Skeletal muscle satellite cell (primary cell): ENCODE measurements at regions not wholly inside any gene's neighbourhood (a gene's known extent, or its start where the extent isn't known, plus 50 kb on each side); places are given as distances from the start of the nearest gene placed in this dataset.
A peak's percentile ranks its signal among the peaks of the same experiment; 100 is the strongest.

Experiments used
- H3K27me3 ChIP-seq: 2 replicates; pipeline ENCODE4 v1.7.0; 2013; ENCODE audit warnings: low read length; ENCODE audit not compliant: control insufficient read depth, insufficient read depth
- H3K36me3 ChIP-seq: 2 replicates; pipeline ENCODE4 v1.7.0; 2013; ENCODE audit warnings: mild to moderate bottlenecking, control low read depth, low read length; ENCODE audit not compliant: insufficient read depth
- H3K4me1 ChIP-seq: 2 replicates; pipeline ENCODE4 v1.7.0; 2013; ENCODE audit warnings: low read length; ENCODE audit not compliant: control insufficient read depth, insufficient read depth
- H3K4me2 ChIP-seq: 2 replicates; pipeline ENCODE4 v1.7.0; 2013; ENCODE audit warnings: mild to moderate bottlenecking, low read length
- H3K4me3 ChIP-seq: 2 replicates; pipeline ENCODE4 v1.7.0; 2013; ENCODE audit warnings: low read length
- H3K9ac ChIP-seq: 2 replicates; pipeline ENCODE4 v1.7.0; 2013; ENCODE audit warnings: mild to moderate bottlenecking, low read depth, low read length, moderate library complexity
- H3K9me3 ChIP-seq: replicated peaks from 2 replicates; pipeline ENCODE4 v1.7.0; 2013; ENCODE audit warnings: mild to moderate bottlenecking, control low read depth, low read length

DNA sequence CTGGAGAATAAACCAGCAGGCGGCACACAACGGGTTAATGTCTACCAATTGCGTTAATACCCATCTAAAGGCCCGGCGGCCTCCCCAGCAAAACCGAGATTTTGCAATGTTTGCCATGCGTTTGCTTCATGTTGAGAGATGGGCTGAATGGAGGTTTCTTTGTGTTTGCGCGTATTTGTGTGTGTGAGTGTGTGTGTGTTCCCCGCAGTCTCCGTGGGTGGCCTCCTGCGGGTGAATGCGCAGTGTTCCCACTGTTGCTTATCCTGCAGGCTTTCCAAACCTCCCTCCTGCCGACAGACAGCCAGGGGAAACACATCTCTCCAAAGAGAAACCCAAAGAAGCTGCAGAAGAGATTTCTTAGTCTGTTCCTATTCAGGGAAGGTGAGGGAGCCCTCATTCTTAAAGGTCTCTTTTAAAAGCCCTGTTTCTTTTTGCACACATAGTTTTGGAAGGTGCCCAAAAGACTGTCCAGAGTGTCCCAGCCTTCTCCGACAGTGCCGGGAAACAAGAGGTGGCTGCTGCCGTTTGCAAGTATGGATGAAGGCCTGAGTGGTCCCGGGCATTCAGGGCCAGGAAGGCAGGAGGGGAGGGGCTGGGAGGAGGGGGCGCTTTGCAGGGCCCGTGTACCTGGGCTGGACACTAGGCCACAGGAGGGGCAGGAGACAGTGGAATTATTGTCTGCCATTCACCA lies 103.8 kb upstream of the ERCC6L2 start:
- Histone ChIP-seq H3K4me3 (no peak overlapping the region), H3K4me1 (peaks cover 17% of the 10 kb centered on the region), H3K9ac (no peak overlapping the region), H3K4me2 (peak overlapping the region; percentile 68), H3K36me3 (no peaks in the 10 kb centered on the region), H3K27me3 (peaks cover 23% of the 10 kb centered on the region), H3K9me3 (no peaks in the 10 kb centered on the region)

DNA sequence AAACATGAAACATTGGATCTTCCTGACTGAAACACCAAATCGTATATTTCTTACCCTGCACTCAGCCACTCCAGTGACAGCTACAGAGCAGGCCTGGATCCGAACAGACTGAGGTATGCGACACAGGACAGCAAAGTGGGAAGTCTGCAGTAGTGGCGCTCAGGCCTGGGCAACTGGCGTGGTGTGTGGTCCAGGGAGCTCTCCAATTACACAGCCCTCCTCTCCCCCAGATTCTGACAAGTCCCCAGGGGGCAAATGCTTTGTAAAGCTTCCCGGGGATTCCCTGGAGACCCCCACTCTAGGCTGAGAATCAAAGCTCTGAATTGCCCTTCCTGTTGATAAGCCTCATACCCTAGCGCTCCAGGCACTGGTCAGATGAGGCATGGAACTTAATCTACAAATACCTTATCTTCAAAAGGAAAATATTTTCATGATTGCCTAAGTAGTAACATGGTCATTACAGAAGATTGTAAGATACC lies 104.8 kb upstream of the ERCC6L2 start:
- Histone ChIP-seq H3K9ac (no peak overlapping the region), H3K4me2 (no peak overlapping the region), H3K4me1 (peaks cover 17% of the 10 kb centered on the region), H3K4me3 (no peak overlapping the region), H3K36me3 (no peaks in the 10 kb centered on the region), H3K9me3 (no peaks in the 10 kb centered on the region), H3K27me3 (peaks cover 24% of the 10 kb centered on the region)

GRCh38 chr9:95769909-95770433 lies 105.5 kb upstream of the ERCC6L2 start:
- Histone ChIP-seq H3K27me3 (peaks cover 21% of the 10 kb centered on the region), H3K4me3 (no peak overlapping the region), H3K4me1 (peaks cover 17% of the 10 kb centered on the region), H3K9me3 (no peaks in the 10 kb centered on the region), H3K4me2 (no peak overlapping the region), H3K36me3 (no peaks in the 10 kb centered on the region), H3K9ac (no peak overlapping the region)

- H3K4me1 ChIP-seq: peaks cover 17% of the 10 kb centered on the region
- H3K36me3 ChIP-seq: no peaks in the 10 kb centered on the region
- no peak overlapping the region for H3K4me2 ChIP-seq
- no peak overlapping the region for H3K4me3 ChIP-seq
- peaks cover 17% of the 10 kb centered on the region for H3K27me3 ChIP-seq
- H3K9ac ChIP-seq: no peak overlapping the region
- H3K9me3 ChIP-seq: no peaks in the 10 kb centered on the region
Measured at GRCh38 chr9:95769473-95769872, 106.0 kb upstream of the ERCC6L2 start.

DNA sequence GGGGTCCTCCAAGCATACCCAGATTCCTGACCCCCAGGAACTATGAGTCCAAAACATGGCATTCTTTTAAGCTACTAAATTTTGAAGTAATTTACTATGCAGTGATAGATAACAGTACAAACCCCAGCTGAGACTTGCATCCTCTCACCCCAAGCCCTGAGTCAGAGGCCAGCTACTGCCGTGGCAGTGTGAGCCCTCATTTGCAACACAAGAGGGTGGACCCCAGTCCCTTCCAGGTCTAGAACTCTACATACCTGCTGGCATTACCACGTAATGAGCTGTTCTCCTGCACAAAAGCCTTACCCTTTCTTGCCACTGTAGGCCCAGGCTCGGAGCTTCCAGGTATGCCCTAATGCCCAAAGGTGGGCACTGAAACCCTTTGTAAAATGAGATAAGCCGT lies 108.6 kb upstream of the ERCC6L2 start:
- peaks cover 6% of the 10 kb centered on the region for H3K4me1 ChIP-seq
- H3K9ac ChIP-seq: no peak overlapping the region
- peaks cover 17% of the 10 kb centered on the region for H3K27me3 ChIP-seq
- H3K4me2 ChIP-seq: no peak overlapping the region
- no peak overlapping the region for H3K4me3 ChIP-seq
- no peaks in the 10 kb centered on the region for H3K36me3 ChIP-seq
- H3K9me3 ChIP-seq: no peaks in the 10 kb centered on the region

DNA sequence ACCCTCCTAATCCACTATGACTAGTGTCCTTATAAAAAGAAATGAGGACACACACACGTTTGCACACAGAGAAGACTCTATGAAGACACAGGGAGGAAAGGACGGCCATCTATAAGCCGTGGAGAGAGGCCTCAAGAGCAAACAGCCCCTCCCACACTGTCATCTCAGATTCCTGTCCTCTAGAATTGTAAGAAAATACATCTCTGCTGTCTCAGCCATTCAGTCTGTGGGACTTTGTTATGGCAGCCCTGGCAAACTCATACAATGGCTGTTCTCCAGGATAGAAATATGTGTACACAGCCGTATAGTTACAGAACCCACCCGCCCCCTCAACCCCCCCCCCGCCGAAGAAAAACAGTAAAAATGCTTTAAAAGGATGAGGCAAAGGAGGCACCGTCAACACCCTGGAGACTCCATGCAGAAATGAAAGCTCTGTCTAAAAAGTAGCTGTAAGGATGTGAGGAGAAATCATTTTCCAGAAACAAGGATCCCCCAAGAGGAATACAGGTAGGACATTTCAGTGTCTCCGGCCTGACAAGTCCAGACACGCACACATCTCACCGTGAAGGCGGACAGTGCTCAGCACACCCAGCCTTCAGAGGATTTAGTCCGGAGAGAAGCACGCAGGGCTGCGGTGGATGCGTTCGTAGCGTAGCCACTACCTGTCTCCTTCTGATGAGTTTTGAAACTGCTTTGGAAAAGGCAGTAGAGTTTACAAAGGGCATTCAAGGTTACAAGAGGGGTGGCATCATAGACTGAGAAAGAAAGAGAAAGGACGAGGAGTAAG lies 110.8 kb upstream of the ERCC6L2 start:
- H3K27me3 ChIP-seq: peaks cover 6% of the 10 kb centered on the region
- no peak overlapping the region for H3K4me3 ChIP-seq
- H3K9ac ChIP-seq: no peak overlapping the region
- no peaks in the 10 kb centered on the region for H3K4me1 ChIP-seq
- no peaks in the 10 kb centered on the region for H3K9me3 ChIP-seq
- H3K36me3 ChIP-seq: no peaks in the 10 kb centered on the region
- H3K4me2 ChIP-seq: no peak overlapping the region

DNA sequence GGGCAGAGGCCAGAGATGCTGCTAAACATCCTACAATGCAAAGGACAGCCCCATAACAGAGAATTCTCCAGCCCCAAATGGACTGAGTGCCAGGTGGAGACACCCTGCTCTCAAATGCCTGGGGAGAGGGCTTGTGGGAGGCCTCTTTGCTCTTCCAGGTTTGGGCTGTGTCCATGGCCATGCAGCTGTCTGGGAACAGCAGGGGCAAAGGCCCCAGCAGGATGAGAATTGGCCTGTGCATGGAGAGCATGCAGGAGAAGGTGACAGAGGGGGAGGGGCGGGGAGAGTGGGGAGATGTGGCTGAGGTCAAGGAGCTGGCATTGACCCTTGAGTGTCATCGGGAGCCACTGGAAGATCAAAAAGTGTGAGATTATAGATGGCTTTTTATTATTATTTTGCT lies 111.5 kb upstream of the ERCC6L2 start:
- Histone ChIP-seq H3K9ac (no peak overlapping the region), H3K4me2 (no peak overlapping the region), H3K9me3 (no peaks in the 10 kb centered on the region), H3K4me1 (no peaks in the 10 kb centered on the region), H3K36me3 (no peaks in the 10 kb centered on the region), H3K4me3 (no peak overlapping the region), H3K27me3 (peaks cover 6% of the 10 kb centered on the region)

- no peak overlapping the region for H3K4me2 ChIP-seq
- peaks cover 6% of the 10 kb centered on the region for H3K27me3 ChIP-seq
- no peak overlapping the region for H3K9ac ChIP-seq
- H3K9me3 ChIP-seq: no peaks in the 10 kb centered on the region
- no peaks in the 10 kb centered on the region for H3K4me1 ChIP-seq
- H3K36me3 ChIP-seq: no peaks in the 10 kb centered on the region
- no peak overlapping the region for H3K4me3 ChIP-seq
Measured at GRCh38 chr9:95763006-95763405, 112.5 kb upstream of the ERCC6L2 start.

DNA sequence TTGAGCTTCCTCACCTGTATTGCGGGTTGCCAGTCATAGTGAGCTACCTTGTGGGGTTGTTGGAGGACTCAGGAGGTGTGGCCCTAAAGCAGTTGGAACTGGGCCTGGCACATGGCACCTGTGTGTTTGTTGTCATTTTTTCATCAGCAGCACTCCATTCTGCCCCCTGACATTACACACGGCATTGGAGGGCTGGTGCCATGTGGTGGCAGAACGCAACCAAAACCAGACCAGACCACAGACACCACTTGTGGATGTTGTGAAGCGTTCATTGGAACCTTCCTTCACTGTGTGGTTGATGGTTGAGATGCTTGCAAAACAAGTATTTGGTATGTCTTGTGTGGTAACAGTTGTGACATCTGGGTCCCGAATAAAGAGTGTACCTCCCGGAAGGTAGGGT lies 113.2 kb upstream of the ERCC6L2 start:
- Histone ChIP-seq H3K4me3 (no peak overlapping the region), H3K4me2 (no peak overlapping the region)

DNA sequence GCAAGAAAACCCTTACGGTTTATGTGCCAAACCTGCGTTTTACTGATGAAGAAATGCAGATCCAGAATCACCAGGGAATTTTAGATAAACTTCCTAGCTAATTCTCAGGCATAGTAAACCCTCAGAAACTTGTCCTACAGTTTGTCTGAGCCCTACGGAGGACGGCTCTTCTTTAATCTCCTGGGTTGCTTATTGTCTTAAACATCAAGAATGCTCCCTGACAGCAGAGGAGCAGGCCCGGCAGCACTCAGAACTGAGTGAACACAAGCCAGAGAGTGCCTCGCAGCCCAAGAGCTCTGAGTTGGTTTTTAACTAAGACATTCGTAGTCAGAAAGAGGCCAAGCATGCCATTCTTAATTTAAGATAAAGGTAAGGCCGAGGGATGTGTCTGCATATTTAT lies 114.7 kb upstream of the ERCC6L2 start:
- no peaks in the 10 kb centered on the region for H3K36me3 ChIP-seq
- peaks cover 8% of the 10 kb centered on the region for H3K4me1 ChIP-seq
- no peak overlapping the region for H3K9ac ChIP-seq
- H3K4me2 ChIP-seq: no peak overlapping the region
- no peak overlapping the region for H3K4me3 ChIP-seq
- no peaks in the 10 kb centered on the region for H3K9me3 ChIP-seq
- no peaks in the 10 kb centered on the region for H3K27me3 ChIP-seq

More for the DNA sequence above, 113.2 kb upstream of the ERCC6L2 start:
- H3K9me3 ChIP-seq: no peaks in the 10 kb centered on the region
- H3K27me3 ChIP-seq: peaks cover 6% of the 10 kb centered on the region
- peaks cover under 1% of the 10 kb centered on the region for H3K4me1 ChIP-seq
- no peak overlapping the region for H3K9ac ChIP-seq
- H3K36me3 ChIP-seq: no peaks in the 10 kb centered on the region

- H3K36me3 ChIP-seq: no peaks in the 10 kb centered on the region
- H3K4me1 ChIP-seq: peaks cover 8% of the 10 kb centered on the region
- H3K4me2 ChIP-seq: no peak overlapping the region
- H3K9me3 ChIP-seq: no peaks in the 10 kb centered on the region
- no peak overlapping the region for H3K4me3 ChIP-seq
- peaks cover 5% of the 10 kb centered on the region for H3K27me3 ChIP-seq
- no peak overlapping the region for H3K9ac ChIP-seq
Measured at GRCh38 chr9:95757439-95757838, 118.1 kb upstream of the ERCC6L2 start.
